OCI-LY7 (cell line): ENCODE measurements at regions not wholly inside any gene's neighbourhood (a gene's known extent, or its start where the extent isn't known, plus 50 kb on each side); places are given as distances from the start of the nearest gene placed in this dataset.

Source experiments
- BruUV-seq: library from RNA; stranded (reverse); fragments of 400-500 nt; replicated peaks from 2 replicates; lab custom pipeline; 2021; lab: Mats Ljungman, UMichigan
- CTCF ChIA-PET: fragments of 300-600 bp; sonication (Branson Sonifier 250); formaldehyde crosslinking; loops from one replicate; lab custom pipeline; 2022; ENCODE audit warnings: antibody characterized with exemption; ENCODE audit not compliant: unreplicated experiment; lab: Charles Lee
- POLR2A ChIA-PET: fragments of 300-600 bp; sonication (Branson Sonifier 250); formaldehyde crosslinking; loops from one replicate; lab custom pipeline; 2022; ENCODE audit warnings: antibody characterized with exemption; lab: Charles Lee
- DNase-seq: peaks from one replicate; pipeline ENCODE4 v3.0.0-alpha.2; 2015; ENCODE audit warnings: low spot score
- H2AFZ ChIP-seq: fragments of 200-600 bp; sonication (generic), shearing (Covaris generic); 2 replicates; pipeline ENCODE4 v1.6.1; 2014; ENCODE audit warnings: mild to moderate bottlenecking, antibody characterized with exemption, low read length, moderate library complexity
- H3K27ac ChIP-seq: fragments of 200-600 bp; sonication (generic); 2 replicates; pipeline ENCODE4 v1.5.1; 2014; ENCODE audit warnings: mixed run types, low read depth, mild to moderate bottlenecking, moderate library complexity, low read length, inconsistent platforms; ENCODE audit not compliant: poor library complexity, severe bottlenecking
- H3K36me3 ChIP-seq: fragments of 200-600 bp; sonication (generic); 2 replicates; pipeline ENCODE4 v1.6.1; 2014; ENCODE audit warnings: mild to moderate bottlenecking, antibody characterized with exemption, low read length, moderate library complexity, mixed read lengths; ENCODE audit not compliant: insufficient read depth
- H3K4me1 ChIP-seq: fragments of 200-600 bp; sonication (generic); 2 replicates; pipeline ENCODE4 v1.5.1; 2014; ENCODE audit warnings: mild to moderate bottlenecking, low read length; ENCODE audit not compliant: insufficient read depth, poor library complexity, severe bottlenecking
- H3K4me2 ChIP-seq: fragments of 200-600 bp; sonication (generic); 2 replicates; pipeline ENCODE4 v1.6.1; 2014; ENCODE audit warnings: mild to moderate bottlenecking, low read length
- H3K4me3 ChIP-seq: fragments of 200-600 bp; sonication (generic); 2 replicates; pipeline ENCODE4 v1.5.1; 2014; ENCODE audit warnings: mild to moderate bottlenecking, low read depth, low read length; ENCODE audit not compliant: poor library complexity, severe bottlenecking
- H3K79me2 ChIP-seq: fragments of 200-600 bp; sonication (generic); 2 replicates; pipeline ENCODE4 v1.6.1; 2016; ENCODE audit warnings: low read depth, mild to moderate bottlenecking, low read length, moderate library complexity, mixed read lengths; ENCODE audit not compliant: insufficient read depth
- H3K9me2 ChIP-seq: fragments of 200-600 bp; sonication (generic); 2 replicates; pipeline ENCODE4 v1.6.1; 2016; ENCODE audit warnings: mild to moderate bottlenecking, low read length, mixed read lengths; ENCODE audit not compliant: insufficient read depth
- H3K9me3 ChIP-seq: fragments of 200-600 bp; sonication (generic); 2 replicates; pipeline ENCODE4 v1.6.1; 2014; ENCODE audit warnings: mild to moderate bottlenecking, mixed run types, low read length, mixed read lengths
- H4K20me1 ChIP-seq: fragments of 200-600 bp; sonication (generic); 2 replicates; pipeline ENCODE4 v1.6.1; 2014; ENCODE audit warnings: mild to moderate bottlenecking, antibody characterized with exemption, low read length, moderate library complexity, mixed read lengths; ENCODE audit not compliant: insufficient read depth
- CTCF ChIP-seq: fragments of 200-600 bp; sonication (generic); conservative IDR thresholded peaks from 2 replicates; pipeline ENCODE4 v1.5.1; 2014; ENCODE audit warnings: mild to moderate bottlenecking, antibody characterized with exemption, low read length, moderate library complexity, mixed read lengths
- EZH2phosphoT487 ChIP-seq: fragments of 200-600 bp; sonication (generic); IDR thresholded peaks from 2 replicates; pipeline ENCODE4 v1.6.1; 2018; ENCODE audit warnings: low read depth, borderline replicate concordance, mild to moderate bottlenecking, mixed run types, antibody characterized with exemption, low read length, moderate library complexity, mixed read lengths
- intact Hi-C: fragments of 100-400 bp; cut with micrococcal nuclease; formaldehyde crosslinking; loops from one replicate; pipeline ENCODE4 v1.10.0; 2022; ENCODE audit not compliant: unreplicated experiment

GRCh38 chr3:157581371-157581770 lies 78.2 kb upstream of the VEPH1 start:
- Histone ChIP-seq H3K4me1 (no peaks in the 10 kb centered on the region), H3K79me2 (no peaks in the 10 kb centered on the region), H2AFZ (no peak overlapping the region), H3K36me3 (no peaks in the 10 kb centered on the region), H3K9me3 (no peaks in the 10 kb centered on the region), H4K20me1 (no peaks in the 10 kb centered on the region), H3K9me2 (no peaks in the 10 kb centered on the region), H3K4me2 (no peak overlapping the region), H3K4me3 (no peak overlapping the region), H3K27ac (no peak overlapping the region)
- no peak for DNase-seq
- ChIA-PET CTCF (no interaction called here), POLR2A (no interaction called here)
- intact Hi-C loops = no loop called here
- no TSS peak for BruUV-seq
- no peak for TF ChIP-seq CTCF
- TF ChIP-seq EZH2phosphoT487 = no peak

- no peak for DNase-seq
- no peaks in the 10 kb centered on the region for H3K9me3 ChIP-seq
- no peak overlapping the region for H2AFZ ChIP-seq
- no peaks in the 10 kb centered on the region for H3K9me2 ChIP-seq
- no peak overlapping the region for H3K27ac ChIP-seq
- ChIA-PET CTCF (no interaction called here), POLR2A (no interaction called here)
- BruUV-seq = no TSS peak
- no peaks in the 10 kb centered on the region for H4K20me1 ChIP-seq
- no peak overlapping the region for H3K4me3 ChIP-seq
- TF ChIP-seq CTCF (no peak), EZH2phosphoT487 (no peak)
- H3K79me2 ChIP-seq = no peaks in the 10 kb centered on the region
- H3K4me1 ChIP-seq = no peaks in the 10 kb centered on the region
- no peak overlapping the region for H3K4me2 ChIP-seq
- intact Hi-C loops = no loop called here
- H3K36me3 ChIP-seq = no peaks in the 10 kb centered on the region
These were observed 75.0 kb upstream of the VEPH1 start for GRCh38 chr3:157578181-157578580.

- H3K36me3 ChIP-seq = no peaks in the 10 kb centered on the region
- H4K20me1 ChIP-seq = no peaks in the 10 kb centered on the region
- H3K9me3 ChIP-seq = no peaks in the 10 kb centered on the region
- intact Hi-C loops = no loop called here
- H3K79me2 ChIP-seq = no peaks in the 10 kb centered on the region
- H3K4me1 ChIP-seq = no peaks in the 10 kb centered on the region
- POLR2A ChIA-PET = interaction anchor here (2.4 kb wide), 1 partner anchor 42 kb away, joined by 6 read pairs; no protein-coding TSS in a partner anchor
- CTCF ChIA-PET = interaction anchor here (0.6 kb wide), 1 partner anchor 23 kb away, joined by 3 read pairs; no protein-coding TSS in a partner anchor
- H3K4me2 ChIP-seq = no peak overlapping the region
- no peaks in the 10 kb centered on the region for H3K9me2 ChIP-seq
- no peak overlapping the region for H2AFZ ChIP-seq
- H3K4me3 ChIP-seq = no peak overlapping the region
- no peak for TF ChIP-seq EZH2phosphoT487
- TF ChIP-seq CTCF = no peak
- H3K27ac ChIP-seq = no peak overlapping the region
- no TSS peak for BruUV-seq
- no peak for DNase-seq
These were observed 71.3 kb upstream of the VEPH1 start for GRCh38 chr3:157574531-157574930.
